GM18508 (cell line): ENCODE measurements at regions not wholly inside any gene's neighbourhood (a gene's known extent, or its start where the extent isn't known, plus 50 kb on each side); places are given as distances from the start of the nearest gene placed in this dataset.

Experiments used
- ATAC-seq: cut with Tn5 transposase; IDR thresholded peaks from one replicate; pipeline ENCODE4 v1.9.1; 2021; ENCODE audit warnings: moderate number of reproducible peaks; ENCODE audit not compliant: insufficient read depth, unreplicated experiment

DNA sequence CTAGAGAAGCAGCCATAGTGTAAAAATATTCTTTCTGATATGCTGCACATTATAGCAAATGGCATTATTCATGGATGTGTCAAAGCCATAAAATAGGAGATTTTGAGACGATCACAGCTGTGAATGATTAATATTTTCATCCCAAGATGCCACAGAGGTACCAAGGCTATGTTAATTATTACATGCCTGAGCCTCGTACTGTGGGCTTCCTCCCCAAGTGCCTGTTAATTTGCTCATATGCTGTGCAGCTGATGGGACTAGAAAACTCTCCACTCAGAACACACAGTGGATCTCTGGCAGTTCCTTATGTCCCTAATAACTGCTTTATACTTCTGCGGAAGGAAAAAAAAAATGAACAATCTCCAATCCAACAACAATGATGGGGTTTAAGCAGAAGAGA lies 184.9 kb upstream of the TSHZ2 start:
- ATAC-seq, result no peak

DNA sequence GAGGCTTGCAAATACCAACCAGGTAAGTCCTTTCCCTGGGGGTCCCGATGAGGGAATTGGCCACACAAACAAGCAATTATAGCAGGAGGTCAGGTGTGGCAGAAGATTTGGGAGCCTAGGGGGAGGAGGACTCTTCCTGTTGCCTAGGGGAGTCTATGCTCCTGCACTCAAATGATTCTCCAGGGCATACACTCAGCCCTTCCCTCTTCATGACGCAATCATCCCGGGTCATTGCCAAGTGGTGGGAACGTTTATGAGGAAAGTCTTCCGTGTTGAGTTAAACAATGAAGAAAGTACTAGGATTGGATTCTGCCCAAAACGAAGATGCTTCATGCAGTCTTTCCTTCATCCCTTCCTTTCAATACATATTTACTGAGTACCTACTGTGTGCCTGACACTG lies 186.5 kb upstream of the TSHZ2 start:
- ATAC-seq, result no peak

DNA sequence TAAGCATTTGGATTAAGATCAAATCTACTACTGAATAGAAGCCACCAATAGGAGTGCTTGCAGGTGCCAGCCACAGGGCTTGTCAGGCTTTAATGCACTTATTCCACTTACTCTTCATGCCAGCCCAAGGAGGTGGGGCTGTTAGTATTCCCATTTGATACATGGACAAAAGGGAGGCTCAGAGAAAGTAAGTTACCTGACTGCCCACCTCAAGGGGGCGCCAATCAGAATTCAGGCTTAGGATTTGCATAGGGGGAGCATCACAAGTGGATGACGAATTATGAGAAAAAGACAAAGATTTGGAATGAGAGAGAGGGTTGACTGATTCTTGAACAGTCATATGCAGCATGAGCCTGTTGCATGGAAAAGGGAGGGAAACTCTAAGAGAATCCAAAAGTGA lies 188.4 kb upstream of the TSHZ2 start:
- no peak for ATAC-seq

DNA sequence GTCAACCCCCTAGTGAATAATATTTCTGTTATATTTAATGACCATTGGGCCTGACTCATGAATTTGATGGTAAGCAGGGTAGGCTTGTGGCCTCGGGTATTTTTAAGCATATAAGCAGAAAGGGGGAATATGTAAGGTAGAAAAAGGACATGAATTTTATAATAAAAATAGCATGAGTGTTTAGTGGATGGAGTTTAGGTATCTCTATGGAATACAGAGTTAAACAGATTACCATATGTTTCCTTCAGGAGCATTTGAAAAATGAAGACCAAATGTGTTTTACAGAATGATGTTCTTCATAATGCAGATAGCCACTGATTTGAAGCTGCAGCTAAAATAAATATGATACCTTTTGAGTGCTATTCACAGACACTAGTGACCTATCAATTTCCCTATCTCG lies 191.7 kb upstream of the TSHZ2 start:
- no peak for ATAC-seq

DNA sequence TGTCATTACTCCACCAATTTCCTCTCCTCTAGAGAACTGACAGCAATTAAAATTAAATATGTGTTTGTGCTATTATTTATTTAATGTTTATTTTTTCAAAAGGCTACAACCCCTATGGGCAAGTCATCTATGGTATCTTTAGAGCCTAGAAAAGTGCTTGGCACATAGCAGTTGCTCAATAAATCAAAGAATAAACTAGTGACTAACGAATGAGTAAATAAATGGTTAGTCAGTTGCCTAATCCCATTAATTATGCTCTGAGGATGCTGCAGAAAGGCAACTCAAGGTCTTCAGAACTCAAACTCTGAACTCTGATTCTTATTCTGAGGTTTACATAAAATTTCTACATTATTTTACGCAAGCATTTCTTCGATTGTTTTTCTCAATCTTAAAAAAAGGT lies 193.0 kb upstream of the TSHZ2 start:
- no peak for ATAC-seq

DNA sequence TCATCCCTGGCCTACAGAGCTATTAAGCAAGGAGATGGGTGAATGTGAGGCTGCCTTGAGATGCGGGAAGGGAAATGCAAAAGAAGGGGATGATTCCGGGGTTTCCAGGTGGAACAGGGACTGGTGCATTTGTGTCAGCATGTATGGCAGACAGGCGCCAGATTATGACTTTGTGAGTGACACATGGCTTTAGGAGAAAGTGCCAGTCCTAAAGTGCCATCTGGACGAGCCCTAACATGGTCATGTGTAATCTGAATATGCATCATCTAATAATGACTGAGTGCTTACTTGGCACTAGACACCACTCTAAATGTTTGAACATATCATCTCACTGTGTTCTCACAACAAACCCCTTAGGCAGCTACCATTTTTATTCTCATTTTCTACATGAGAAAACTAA lies 195.0 kb upstream of the TSHZ2 start:
- ATAC-seq, result no peak

DNA sequence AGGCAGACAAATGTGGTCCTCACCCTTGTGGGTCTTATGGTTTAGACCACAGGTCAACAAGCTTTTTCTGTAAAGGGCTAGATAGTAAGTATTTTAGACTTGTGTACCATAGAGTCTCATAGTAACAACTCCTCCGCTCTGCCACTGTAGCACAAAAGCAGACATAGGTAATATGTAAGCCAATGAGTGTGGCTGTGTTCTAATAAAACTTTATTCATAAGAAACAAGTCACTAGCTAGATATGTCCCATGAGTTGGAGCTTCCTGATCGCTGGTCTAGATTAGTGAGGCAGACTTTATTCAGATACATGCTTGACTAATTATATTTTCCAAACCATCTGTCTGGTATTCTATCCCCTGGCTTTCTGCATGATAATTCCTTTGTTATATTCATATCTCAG lies 196.4 kb upstream of the TSHZ2 start:
- ATAC-seq, result no peak

DNA sequence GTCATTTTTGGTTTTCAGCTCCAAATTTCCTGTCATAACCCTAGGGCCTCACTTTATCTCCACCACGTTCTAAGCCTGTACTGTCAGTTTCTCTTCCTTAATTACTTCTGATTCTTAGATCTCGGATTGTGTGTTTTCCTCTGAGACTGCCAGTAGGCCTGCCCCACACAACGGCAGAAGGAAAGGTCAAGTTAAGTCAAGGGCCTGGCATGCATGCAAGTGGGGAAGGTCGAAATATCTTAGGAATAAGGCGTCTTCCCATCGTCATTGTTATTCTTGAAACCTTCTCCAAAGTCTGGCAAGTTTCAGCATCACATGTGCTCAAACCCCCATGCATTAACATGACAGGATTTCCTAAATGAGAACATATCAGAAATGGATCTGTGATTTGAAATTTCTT lies 203.5 kb upstream of the TSHZ2 start:
- ATAC-seq, result no peak

DNA sequence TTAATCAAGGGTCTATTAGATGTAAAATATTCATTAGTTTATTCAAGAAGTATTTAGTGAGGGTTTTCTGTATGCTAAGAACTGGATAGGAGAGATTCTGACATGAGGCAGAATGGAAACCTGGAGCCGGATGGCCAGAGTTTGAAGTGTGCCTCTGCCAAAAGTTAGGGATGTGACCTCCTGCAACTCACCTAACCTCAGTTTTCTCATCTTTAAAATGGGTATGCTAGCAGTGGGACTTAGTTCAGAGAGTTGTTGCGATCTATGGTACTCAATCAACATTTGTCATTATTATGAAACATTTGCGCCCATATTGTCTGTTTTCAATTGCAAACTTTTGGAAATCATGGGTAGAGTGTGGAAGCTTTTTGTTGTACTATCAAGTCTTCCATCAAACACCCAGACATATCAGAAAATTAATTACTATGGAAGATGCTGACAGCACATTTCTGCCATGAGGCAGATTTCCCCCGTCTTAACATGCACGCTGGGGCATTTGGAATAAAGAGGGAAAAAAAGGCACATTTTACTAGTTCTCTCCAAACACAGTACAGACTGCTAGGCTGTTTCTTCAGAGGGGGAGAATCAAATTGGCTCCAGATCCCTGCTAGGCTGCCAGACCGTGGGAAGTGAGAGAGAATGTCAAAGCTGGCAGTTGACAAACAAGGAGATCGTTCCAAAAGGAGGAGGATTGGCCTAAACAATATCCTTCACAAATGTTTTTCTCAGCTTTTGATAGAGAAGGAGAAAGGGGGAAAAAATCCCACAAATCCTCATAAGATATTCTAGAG lies 205.3 kb upstream of the TSHZ2 start:
- no peak for ATAC-seq

DNA sequence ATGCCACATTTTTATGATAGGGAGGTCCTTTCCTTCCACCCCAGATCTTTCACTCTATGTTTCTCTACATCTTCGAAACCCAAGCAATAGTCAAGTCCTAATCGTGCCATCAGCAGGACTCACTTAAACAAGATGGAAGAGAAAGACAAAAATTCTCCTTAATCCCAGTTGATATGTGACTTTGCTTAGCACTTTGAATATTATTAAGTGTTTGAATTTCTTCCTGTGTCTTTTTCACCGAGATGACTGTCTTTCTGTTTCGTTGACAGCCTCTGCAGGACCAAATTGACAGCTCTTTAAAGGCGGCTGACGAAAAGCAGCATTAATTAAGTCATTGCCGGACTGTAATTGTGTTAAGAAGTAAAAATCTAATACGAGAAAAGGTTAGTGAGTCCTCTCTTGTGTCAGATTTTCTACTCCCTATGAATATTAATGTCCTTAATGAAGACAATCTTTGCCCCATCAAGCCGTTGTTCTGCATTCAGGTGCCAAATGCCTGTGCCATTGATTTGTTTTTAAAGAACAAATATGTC lies 208.8 kb upstream of the TSHZ2 start:
- no peak for ATAC-seq

DNA sequence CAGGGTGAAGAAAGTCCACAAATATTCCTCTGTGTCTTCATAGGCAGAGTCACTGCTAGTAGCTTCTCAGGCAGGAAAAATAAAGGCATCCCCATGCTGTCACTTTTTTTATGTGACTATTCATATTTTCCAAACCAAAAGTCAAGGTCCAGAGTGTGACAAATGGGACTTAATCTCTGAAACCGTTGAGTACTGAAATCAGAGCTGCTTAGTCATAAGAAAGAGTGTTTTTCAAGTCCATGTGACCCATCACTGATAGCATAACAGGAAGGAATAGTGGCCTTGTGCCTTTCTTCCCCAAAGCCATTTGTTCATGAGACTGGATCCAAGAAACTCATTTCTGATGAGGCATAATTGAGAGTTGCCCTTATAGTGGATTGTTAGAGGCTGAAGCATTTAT lies 210.3 kb upstream of the TSHZ2 start:
- ATAC-seq, result no peak

DNA sequence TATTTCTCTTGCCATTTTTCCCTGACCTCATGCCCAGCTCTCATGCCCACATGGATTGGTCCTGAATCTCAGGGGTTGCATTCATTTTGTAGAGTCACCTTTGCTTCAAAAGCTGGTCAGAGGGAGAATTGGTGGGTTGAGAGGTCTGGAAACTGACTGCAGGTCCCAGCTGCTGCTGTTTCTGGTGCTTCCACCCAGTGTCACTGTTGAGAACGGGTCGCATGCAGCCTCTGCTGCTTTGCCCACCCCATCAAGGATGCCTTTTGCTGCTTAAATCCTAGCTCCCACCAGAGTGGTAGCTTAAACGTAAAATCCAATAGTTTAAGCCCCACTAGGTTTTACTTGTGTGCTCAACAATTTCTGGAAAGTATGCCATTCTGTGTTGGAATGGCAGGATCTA lies 211.4 kb upstream of the TSHZ2 start:
- ATAC-seq, result no peak

DNA sequence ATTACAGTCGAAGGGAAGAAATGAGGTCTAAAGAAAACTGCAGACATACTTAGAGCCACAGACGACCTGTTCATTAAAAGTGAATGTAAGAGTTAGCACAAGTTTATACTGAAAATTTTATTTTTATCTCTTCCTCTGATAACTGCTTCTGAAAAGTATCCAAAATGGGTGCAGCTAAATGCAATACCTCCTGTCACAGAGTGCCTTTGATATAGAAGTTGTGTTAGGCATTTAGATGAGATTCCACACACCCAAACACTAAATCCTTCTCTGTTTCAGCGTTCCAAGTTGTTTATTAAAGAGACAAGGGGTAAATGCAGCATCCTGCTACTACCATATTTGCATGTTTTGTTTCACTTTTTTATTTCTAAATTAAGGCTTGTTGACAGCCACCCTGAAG lies 214.7 kb upstream of the TSHZ2 start:
- ATAC-seq, result no peak

DNA sequence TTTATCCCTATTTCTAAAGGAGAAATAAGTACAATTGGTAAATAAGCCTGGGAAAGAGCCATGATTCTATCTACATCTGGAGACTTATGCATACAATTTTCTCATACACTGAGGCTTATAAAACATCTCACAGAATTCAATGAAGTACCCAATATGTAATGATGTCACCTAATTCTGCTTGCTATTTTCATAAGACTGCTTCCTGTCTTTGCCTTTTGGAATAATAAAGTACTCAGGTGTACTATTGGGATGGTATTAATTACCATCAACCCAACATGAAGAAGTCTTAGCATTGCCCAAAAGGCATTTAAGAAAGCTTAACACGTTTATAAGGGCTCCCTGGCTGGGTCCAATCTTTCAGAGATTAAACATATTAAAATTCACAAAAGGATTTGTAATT lies 216.4 kb upstream of the TSHZ2 start:
- no peak for ATAC-seq

DNA sequence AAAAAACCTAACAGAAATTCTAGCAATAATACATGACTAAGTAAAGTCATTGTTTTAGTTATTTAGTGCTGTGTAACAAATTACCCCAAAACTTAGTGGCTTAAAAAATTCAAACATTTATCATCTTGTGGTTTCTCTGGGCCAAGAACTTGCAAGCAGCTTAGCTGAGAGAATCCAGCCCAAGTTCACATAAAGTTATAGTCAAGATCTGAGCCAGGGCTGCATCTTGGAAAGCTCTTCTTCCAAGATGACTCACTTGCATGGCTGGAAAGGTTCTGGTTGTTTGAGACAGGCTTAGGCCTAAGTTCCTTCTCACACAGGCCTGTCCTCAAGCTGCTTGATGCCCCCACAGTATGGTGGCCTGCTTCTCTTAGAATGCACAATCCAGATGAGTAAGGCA lies 217.8 kb upstream of the TSHZ2 start:
- ATAC-seq, result no peak

DNA sequence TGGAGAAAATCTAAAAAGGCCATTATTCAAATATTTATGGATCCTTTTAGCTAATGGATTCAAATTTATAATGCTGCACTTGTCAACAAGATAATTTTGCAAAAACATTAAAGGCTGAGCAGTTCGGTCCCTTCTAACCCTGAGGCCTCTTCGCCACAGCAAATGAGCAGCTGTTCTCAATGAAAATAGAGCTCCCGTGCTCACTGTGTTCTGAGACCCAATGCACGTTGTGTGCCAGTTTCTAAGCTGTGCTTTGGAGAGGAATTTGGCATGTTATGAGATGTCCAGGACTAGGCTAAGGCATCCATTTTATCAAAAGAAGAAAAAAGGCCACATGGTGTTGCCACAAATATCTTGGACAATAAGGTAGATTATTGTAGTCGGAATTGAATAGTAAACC lies 220.1 kb upstream of the TSHZ2 start:
- no peak for ATAC-seq

DNA sequence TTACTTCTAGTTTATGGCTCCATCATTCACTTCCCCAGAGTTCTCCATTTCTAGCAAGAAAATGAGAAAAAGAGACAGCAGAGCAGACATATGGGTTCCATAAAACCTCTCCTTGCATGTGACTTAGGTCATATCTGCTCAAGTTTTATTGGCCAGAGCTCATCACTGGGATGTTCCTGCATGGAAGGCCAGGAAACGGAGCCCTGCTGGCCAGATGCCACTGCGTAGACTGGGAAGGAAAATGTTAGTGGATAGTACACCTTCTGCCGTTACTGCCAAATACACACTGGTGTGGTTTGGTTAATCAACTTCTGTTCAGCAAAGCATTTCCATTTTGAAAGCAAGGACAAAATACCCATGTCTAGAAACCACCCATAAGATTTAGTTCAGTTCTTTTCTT lies 220.6 kb upstream of the TSHZ2 start:
- ATAC-seq, result no peak

DNA sequence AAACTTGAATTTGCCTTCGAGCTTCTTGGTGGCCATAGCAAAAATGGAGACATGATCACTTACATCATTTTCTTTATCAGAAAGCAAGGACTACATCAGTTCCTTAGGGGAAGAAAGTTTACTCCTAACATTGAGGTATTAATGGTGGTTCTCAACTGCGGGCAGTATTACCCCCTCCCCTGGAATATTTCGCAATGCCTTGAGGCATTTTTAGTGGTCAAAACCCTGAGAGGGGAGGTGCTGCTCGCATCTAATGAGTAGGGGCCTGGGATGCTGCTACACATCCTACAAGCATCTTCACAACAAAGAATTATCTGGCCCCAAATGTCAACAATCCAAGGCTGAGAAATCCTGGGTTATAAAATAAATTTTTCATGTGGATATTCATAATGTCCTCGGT lies 222.2 kb upstream of the TSHZ2 start:
- no peak for ATAC-seq

DNA sequence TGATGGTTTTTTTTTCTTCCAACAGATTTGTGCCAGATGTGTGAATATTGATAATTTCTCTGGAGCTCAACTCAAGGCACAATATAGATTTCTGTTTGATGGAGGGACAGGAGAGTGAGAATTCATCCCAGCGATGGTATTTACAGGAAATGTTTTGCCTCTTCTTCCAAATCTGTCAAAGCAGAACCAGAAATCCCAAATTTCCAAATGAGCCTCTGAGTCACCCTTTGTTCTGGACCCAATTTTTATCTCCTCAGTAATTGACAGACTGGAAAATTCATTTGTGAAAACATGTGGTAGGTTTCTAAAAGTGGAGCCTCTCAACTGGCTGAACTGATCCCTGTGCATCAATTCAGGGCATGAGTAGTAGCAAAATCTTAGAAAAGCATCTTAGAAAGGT lies 223.2 kb upstream of the TSHZ2 start:
- no peak for ATAC-seq

DNA sequence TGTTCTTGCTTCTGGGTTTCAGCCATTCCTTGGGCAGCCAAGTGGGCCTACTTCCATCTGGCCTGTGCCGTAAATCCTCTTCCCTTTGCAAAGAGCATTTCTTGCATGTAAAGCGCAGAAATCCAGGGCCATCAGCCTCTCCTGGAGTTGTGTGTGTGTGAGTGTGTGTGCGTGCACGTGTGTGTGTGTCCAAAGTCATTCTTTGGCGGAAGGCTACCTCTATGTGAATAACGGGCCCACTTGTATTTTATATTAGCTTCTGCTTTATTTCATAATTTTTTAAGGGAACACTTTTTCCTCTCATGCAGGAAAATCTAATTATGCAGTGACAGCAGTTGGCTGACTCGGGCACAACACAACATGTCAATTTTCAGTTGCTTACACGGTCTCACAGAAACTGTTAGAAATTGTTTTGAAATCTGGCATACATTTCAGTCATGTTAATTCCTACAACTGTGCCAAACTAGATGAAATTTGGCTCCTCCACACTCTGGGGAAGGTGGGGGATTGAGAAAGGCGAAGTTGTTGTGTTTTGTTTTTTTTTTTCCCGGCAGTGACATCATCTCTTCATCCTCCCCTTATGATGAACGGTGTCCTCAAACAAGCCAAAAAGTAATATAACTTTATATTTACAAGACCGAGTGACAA lies 223.7 kb upstream of the TSHZ2 start:
- no peak for ATAC-seq

DNA sequence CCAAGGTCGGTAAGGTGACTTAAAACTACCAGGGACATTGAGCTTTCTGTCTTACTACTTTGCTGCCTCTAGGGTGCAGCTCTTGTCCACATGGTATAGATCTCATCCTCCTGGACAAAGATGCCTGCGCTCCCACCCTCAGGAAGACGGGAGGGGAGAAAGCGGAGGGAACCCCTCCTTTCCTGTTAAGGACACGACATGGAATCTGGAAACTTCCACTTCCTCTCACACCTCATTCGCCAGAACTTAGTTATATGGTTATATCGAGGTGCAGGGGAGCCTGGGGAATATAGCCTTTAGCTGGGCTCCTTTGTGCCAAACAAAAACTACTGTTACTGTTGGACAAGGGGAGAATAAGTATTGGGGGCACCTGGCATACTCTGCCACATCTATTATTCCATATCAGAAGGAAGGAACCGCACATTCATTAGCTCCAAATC lies 224.3 kb upstream of the TSHZ2 start:
- no peak for ATAC-seq

DNA sequence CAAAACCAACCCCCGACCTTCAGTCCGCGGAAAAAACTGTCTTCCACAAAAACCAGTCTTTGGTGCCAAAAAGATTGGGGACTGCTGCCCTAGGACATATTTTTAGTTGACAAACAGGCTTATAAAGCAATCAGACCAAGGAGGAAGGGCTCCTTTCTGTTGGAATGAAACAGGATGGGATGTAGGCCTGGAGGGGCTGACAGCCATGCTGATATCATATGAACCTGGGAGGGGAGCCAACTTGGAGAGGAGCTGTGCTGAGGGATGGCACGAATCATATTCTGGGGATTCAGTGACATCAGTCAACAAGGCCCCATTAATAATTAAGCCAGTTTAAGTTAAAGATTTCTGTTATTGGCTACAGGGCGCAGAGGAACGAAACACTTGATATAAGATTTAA lies 225.4 kb upstream of the TSHZ2 start:
- ATAC-seq, result no peak
